ENCODE measurements at regions not wholly inside any gene's neighbourhood (a gene's known extent, or its start where the extent isn't known, plus 50 kb on each side); places are given as distances from the start of the nearest gene placed in this dataset.

DNA sequence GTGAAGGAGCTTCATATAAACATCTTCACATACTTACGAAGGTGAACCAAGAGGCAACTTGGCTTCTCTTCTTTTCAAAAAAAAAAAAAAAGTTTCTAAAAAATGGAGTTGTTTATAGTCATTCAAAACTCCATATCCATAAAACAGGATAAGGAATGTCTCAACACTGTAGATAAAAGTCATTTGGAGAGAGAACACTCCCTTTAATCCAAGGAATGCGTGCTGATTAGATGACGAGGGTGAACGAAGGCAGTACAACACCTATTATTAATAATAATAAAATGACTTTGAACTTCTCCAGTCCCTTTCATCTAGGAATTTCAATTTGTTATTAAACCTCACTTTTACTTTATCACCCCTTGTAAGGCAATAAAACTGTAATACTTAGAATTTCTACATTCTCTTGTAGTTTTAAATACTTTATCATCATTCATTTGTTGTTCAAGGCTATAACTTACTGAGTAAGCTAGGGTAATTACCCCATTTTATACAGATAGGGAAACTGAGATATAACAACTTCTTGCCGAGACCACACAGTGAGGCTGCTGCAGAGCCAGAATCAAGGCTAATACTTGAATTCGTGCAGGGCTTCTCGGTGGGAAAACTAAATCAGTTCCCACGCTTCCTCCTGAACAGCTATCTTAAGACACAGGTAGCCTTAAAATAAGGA lies 377.1 kb downstream of the EFNA5 start:
- DNase-seq, result no peak

DNA sequence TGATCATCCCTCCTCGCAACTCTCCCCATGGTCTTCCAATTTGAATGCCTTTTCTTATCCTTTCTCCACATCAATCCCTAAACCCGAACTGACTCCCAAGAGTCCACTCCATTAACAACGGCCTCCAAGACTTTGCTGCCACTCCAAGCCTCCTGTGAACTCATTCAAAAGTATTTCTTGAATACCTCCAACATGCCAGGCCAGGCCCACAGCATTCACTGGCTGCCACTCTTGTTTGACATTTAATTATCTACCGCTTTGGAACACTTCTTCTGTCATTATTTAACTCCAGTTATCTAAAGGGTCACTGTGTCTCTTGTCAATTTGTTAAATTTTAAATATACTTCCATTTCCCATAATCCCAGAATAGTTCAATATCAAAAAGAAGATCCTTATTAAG lies 378.9 kb downstream of the EFNA5 start:
- DNase-seq, result no peak

DNA sequence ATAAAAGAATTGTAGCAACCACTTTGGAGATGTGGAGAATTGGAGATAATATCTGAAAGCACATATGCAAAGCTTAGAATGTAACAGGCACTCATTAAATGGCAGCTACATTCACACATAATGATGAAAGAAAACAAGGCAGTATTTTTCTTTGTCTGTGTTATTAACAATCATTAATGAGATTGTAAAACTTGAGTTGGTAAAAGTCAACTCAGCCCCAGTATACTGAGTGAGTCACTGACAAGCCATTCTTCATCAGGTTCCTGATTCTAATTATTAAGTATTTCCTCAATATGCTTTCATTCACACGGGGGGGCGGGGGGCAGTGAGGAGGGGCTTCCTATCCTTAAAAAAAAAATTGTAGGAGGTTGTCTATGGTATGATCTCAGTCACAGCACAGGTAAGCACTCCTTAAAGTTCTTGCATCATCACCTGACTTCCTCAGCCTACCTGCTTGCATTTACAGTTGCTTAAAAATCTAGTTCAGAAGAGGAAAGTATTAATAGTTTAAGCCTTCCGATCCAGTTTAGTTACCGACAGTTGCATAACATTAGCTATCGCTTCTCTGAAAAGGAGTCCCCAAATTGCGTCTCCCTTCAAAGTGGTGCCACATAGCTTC lies 379.8 kb downstream of the EFNA5 start:
- DNase-seq, result no peak

DNA sequence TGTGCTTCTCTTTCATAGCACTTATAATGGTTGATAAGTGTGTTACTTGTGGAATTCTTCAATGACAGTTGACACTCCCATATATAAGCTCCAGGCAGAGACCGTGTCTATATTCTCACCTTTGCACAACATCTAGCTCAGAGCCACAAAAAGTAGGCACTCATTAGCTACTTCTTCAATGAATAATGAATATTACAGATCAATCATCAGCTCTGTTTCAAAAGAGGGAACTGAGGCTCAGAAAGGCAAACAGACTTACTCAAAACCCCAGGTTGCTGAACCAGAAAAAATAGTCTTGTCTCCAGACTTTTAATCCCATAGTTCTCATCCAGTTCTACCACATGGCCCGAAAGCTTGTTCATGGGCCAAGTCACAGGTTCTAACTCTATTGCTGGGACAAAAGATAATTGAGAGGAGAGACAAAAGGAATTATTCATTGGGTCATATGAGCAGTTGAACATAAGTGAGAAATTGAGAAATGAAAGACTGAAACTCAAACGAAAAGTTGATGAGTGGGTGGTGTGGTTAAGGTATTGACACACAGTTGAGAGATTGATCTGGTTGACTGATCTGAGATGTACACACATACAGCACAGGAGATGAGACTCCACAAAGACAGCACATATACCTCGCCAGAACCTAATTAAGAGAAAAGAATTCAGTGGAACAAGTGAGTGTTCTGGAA lies 381.6 kb downstream of the EFNA5 start:
- no peak for DNase-seq

DNA sequence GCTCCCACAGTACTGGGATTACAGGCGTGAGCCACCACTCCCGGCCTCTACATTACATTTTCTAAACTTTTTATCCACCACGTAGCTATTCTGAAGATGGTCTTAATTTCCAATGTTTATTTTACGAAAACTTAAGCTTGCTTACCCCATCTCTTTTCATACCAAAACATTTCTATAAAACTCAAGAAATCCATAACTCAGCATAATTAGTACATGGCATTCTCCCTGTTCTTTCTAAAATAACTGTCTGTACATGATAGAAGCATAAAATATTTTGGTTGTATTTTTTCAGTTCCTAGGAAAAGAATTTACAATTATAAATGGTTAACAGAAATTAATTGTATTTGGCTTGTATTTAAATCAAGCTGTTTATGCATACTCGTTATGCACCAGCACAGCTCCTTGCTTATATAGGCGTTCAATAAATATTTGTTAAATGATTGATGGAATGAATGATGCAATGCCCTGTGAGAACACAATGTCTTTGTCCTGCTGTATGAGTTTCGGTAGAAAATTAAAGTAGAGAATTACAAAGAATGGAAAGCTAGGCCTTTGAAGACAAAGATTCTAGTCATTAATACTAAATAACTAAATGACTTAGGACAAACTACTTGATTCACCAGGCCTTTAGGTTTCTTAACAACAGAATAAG lies 384.2 kb downstream of the EFNA5 start:
- DNase-seq, result no peak

DNA sequence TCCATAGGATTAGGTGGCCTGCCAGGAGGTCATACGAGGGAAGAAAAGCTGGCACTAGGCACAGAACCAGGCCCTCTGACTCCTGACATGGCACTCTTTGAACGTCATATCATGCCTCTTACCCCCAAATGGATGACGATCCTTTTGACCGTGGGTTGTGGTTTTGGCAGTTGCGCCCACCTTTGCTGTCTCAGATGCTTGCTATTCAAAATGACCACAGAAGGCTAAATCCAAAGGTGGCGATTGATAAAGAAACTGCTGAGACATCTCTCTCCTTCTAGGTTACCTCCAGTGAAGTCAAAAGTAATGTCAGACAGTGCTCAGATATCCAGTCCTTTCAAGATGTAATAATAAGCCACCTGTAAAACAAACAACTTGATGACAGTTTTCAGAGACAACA lies 385.0 kb downstream of the EFNA5 start:
- DNase-seq, result no peak

DNA sequence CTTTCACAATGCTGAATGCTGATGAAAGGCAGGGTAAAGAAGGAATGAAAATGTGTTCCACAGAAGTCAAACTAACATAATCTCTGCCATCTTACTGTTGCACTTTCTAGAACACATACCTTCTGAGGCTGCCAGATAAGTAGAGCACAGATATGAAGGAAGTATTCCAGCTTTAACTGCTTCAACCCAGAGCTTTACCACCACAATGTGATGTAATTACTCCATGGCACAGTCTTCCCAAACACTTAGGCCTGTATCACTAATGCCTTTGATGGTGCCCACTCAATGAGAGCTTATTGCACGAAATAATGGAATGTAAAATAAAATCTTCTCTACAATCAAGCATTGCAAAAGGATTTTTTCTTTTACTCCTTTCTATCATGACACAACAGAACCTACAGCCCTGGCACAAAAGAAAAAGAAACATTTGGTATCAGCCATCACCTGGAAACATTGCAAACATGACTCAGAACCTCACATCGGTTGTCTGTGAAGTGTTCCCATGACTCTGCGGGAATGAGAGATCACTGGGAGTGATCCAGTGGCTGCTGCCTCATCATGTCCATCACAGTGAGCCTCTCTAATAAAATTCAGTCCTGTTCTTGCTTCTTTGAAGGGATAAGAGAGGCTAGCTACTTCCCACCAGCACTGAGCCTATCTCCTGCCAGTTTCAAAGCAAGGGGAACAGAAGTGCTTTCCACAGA lies 385.8 kb downstream of the EFNA5 start:
- no peak for DNase-seq

DNA sequence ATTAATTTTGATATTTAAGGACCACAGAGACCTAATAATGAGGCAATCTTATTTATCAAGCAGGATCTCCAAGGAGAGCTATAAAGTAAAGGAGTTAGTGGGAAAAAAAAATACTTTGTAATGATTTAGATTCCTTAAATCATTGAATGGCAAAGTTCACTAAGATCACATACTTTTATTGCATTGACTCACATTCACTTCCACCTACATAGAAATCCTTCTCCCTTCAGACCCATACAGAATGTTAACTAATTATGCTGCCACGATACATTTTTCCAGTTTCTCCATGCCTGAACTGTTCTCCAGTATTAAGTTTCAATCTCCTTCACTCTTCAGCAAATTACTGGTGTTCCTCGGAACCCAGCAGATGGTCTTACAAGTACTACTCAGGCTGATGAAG lies 388.7 kb downstream of the EFNA5 start:
- DNase-seq, result no peak

DNA sequence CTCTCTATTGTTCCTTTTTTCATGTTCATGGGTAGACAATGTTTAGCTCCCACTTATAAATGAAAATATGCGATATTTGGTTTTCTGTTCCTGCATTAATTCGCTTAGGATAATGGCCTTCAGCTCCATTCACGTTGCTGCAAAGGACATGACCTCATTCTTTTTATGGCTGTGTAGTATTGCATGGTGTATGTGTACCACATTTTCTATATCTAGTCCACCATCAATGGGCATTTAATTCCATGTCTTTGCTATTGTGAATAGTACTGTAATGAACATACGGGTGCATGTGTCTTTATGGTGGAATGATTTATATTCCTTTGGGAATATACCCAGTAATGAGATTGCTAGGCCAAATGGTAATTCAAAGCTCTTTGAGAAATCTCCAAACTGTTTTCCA lies 392.0 kb downstream of the EFNA5 start:
- no peak for DNase-seq

DNA sequence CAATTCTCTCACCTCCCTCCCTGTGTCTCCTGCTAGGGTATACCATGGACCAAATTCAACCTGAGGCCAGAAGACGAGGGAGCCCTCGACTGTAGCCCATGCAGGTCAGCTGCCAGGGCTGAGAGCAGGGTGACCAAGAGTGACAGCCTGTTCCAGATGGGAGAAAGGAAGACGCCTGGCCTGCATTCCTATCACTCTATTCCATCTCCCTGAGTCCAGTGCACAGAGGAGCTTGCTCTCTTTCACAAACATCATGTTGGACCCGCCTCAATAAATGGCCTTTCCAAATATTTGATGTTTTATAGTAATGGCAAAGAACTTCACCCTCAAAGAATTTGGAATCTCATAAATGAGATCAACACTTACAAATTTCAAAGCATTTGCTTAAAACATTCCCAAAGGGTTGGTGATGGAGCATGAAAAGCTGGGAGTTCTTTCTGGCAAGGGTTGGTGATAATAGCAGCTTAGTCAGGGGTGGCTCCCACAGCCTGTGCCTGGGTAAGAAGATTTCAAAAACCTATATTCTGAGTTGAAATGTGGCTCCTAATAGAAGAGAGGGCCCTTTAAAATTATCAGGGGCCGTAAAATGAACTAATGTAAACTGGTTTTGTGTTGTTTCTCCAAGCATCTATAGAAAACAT lies 393.1 kb downstream of the EFNA5 start:
- no peak for DNase-seq

DNA sequence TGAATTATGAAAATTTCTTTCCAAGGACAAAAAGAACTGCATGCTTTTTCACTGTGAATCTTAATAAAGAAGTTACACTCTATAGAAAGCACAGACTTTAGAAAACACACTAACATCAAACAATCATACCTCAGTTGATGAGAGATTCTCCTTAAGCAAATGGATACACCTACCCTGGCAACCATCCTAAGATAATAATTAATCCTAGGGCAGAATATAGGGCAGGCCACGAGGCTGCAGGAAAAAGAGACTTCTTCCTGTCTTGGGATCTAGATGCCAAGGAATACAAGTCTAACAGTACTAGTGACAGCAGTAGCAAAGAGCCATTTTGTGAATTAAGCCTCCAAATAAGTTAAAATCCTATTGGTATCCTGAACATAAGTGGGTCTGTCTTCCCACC lies 395.4 kb downstream of the EFNA5 start:
- DNase-seq, result no peak

DNA sequence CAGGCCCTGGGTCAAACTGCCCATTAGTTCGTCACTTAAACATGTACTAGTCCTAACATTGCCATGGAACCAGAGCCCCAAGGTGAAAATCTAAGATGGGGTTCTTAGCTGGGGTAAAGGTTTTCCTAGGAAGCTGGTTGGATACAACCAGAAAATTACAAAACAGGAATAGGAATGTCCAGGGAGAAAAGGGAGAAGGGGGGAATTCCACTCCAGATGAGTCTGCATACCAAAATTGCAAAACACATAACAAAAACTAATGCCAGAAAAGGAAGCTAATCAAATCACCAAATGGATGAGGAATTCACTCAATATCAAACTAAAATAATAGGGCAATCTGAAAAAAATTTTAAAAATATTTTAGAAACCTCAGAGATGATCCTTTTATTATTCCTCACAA lies 396.2 kb downstream of the EFNA5 start:
- DNase-seq, result no peak

DNA sequence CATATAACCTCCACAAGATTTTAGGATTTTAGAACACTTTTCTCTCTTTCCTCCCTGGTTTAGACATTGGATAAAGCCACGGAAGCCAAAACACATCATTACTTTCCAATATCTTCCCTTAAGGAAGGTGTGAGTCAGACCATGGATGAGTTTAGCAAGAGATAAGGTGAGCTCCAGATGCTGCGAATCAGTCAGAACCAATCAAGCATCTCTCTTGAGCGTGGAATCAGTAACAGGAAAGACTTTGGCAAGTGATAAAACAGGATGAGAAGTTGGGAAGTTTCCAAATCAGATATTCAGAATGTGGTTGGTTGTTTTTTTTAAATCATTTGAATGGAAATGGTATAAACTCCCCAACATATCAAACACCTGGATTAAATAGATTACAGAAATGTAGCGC lies 397.8 kb downstream of the EFNA5 start:
- DNase-seq, result no peak

DNA sequence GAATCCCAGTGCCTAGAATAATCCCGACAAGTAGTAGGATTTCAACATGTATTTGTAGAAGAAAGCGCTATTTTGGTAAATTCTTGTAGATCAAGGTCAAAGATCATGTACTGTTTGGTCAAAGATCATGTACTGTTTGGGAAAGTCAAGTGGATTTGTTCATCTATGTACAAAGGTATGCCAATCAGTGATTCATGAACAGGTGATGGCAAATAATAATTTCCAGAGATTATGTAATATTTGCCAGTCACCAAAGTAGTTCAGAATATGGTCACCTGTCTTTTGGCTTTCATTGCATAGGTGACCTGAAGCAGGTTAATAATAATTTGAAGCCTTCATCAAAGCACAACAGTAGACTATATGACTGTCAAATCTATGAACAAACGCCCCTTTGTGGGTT lies 398.2 kb downstream of the EFNA5 start:
- no peak for DNase-seq

DNA sequence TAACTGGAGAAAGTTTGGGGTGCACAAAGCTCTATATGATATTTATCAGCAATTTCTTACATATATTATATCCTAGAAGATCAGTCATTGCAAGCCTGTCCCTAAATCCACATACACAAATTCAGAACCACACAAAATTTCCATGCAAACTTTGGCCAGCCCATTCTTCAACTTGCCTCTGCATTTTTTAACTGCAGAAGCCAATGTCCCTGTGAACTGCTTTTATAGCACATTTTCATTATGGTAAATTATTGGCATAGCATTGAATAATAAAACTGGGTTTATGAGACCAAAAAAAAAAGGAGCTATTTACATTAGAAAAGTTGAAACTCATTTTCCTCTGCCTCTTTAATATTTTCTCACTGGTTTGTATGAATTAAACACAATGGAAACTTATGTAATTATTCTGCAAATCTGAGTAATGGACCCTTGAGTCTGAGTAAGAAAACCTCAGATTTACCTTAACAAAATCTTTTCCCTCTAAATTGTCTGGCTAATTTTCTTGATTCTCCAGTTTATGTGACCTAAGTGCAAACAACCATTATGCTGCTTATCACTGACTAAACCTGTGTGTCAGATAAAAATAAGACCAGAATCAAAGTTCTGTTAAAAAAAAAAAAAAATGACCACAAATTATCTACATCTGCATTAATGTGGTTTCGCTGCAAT lies 398.9 kb downstream of the EFNA5 start:
- no peak for DNase-seq

DNA sequence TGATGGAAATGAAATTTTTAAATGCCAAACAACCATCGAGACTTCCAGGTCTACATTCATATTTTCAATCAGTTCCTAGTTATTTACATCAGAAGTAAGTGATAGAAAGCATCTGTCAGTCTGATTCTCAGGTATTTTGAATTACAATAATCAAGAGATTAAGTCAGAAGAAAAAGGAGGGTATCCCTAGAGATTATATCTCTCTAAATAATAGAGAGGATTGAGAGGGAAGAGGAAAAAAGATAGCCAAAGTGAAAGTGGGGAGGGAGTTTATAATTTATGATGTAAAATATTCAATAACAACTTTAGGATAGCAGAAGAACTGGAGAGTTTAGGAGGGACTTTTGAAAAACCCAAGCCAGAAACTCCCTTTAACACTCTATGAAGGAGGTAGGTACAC lies 400.2 kb downstream of the EFNA5 start:
- no peak for DNase-seq

DNA sequence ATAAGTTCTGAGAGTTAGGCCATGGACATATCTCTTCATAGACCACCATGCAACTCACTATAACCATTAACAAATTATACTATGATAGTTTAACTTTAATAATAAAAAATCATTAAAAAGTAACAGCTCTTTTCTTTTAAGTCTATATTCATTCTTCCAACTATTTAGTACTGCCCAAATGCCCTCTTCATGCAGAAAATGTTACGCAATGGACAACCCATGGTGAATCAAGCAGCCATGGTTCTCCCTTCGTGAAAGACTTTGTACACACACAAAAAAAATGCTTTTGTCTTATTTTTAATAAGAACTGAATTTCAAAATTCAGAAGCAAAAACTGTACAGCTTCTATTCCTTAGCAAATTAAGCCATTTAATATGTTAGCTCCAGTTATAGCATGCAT lies 401.1 kb downstream of the EFNA5 start:
- no peak for DNase-seq

DNA sequence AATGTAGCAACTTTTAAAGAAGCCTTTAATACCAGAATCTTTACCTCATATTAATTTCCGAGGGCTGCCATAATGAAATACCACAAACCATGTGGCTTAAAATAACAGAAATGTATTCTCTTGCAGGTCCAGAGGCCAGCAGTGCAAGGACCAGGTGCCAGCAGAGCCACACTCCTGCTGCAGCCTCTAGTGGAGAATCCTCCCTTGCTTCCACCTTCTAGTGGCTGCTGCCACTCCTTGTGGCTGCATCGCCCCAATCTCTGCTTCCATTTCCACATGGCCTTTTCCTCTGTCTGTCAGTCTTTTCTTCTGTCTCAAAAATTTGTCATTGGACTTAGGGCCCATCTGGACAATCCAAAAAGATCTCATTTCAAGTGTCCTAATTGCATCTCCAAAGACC lies 401.5 kb downstream of the EFNA5 start:
- no peak for DNase-seq

DNA sequence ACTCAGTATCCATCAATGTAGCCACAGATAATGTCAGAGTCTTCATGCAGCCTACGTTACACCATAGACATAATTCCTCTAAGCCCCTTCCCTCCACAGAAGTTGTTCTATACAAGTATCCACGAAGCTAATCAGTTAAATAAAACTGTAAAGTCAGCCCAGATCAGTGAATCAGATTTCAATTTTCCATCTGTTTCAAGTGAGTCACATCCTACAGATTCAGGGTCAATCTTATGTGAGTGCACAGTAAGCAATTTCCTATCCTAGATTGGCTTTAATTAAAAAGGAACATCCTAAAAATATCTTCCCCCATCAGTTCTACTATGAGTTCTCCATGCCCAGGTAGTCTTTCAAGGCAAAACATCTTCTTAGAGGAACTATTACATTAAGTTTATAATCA lies 402.5 kb downstream of the EFNA5 start:
- no peak for DNase-seq

DNA sequence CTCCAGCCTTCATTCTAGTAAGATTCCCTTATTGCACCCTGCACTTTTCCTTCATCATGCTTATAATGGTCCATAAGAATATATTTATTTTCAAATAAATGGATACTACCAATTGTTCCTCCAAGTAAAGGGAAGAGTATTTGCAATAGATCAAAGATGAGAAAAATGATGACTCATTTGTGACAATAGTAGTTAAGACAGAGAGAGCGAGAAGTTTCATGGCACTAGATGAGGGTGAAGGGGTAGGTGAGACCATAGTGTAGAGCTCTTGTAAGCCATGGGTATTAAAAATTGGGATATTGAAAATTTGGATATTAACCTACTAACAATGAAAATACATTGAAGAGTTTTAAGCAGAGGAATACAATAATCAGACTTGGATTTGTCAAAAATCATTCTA lies 404.6 kb downstream of the EFNA5 start:
- no peak for DNase-seq

DNA sequence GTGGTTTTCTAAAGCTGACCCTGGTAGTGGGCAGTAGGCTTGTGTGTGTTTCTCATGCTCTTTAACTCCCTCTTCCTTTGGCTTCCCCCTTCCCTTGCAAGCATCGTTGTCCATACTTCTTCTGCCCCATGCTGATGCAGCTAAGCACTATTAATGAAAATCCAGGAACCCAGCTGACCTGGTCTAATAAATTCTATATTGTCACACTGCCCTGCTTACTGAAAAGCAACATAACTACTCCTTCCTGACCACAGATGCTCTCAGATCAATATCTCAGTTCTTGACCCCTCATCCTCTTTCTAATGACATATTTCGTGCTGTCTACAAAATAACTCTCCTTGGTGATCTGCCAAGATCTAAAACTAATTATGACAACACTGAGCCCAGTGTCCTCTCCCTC lies 405.5 kb downstream of the EFNA5 start:
- no peak for DNase-seq

DNA sequence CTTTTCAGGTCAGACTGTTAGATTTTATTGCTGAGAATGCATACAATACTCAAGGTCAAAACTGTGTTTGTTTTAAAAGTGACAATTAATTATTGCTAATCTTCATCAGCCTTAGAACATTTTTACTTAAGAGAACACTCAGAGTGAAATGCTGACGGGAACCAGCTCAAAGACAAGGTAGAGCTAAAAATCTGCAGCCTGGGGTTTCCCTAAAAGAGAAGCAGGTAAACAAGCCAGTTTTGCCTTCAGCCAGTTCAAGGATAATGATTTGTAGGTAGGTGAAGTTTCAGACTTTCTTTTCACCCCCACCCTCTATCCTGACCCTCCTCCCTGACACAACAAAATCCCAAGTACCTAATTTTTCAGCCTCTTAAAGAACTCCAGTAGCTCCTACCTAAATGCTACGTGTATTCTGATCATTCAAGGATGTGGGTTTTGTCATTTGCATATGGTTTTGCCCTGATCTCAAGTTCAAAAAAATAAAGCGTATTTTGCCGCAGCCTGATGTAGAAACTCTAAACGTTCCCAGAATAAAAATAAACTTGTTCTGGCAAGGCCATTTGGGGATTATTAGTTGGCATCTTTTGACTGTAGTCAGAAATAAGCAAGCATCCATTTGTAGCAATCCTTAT lies 407.2 kb downstream of the EFNA5 start:
- DNase-seq, result no peak
